HG02938 (cell line): ENCODE measurements at regions not wholly inside any gene's neighbourhood (a gene's known extent, or its start where the extent isn't known, plus 50 kb on each side); places are given as distances from the start of the nearest gene placed in this dataset.

ENCODE experiments used
- ATAC-seq: cut with Tn5 transposase; IDR thresholded peaks from one replicate; pipeline ENCODE4 v1.9.1; 2021; ENCODE audit warnings: mild to moderate bottlenecking, moderate library complexity; ENCODE audit not compliant: unreplicated experiment

DNA sequence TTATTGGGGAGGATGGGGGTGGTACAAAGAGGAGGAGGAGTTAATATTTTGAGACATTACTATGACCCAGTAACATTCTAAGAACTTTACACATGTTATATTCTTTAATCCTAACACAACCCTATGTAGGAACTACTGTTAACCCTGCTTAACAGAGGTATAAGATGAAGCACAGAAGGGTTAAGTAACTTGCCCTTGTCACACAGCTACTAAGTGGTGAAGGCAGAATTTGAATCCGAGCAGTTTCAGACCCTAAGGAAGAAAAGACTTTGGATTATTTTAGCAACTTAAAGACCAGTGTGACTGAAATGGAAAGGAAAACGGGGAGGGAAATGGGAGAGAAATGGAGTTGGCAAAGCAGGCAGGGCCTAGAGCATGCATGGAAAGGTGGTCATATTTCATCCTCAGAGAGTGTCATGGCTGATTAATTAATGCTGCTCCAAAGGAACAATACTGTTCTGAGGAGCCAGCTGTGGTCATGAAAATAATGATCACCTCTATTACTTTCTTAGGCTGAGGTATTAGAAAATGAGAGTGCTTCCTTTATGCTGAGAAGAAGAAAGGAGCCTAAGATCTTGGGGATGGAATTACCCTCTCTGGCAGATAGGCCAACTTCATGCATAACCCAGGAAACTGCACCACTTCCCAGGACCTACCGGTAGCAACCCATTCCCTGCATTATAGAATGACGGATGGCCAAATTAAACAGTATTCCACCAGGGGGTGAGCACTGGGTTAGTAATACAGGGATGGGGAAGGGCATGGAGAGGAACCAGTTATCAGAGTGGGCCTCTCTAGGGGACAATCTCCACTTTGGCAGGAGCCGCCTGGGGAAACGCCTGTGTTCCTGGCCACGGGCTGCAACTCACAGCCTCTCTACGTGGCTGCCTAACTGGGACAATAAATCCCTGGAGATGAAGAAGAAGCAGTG lies 50.1 kb upstream of the TNFAIP3 start:
- no peak for ATAC-seq
